CD4-positive, alpha-beta T cell (primary cell): ENCODE measurements at regions not wholly inside any gene's neighbourhood (a gene's known extent, or its start where the extent isn't known, plus 50 kb on each side); places are given as distances from the start of the nearest gene placed in this dataset.

Experiments used
- ATAC-seq: fragments of 200-7000 bp; cut with Tn5 transposase; one replicate; pipeline ENCODE4 v1.10.0; 2022; ENCODE audit warnings: mild to moderate bottlenecking; ENCODE audit not compliant: poor library complexity
- CTCF ChIA-PET: fragments of 350-600 bp; sonication (Branson Sonifier 250); formaldehyde crosslinking; loops from one replicate; lab custom pipeline; 2021; ENCODE audit warnings: antibody characterized with exemption, inconsistent platforms; lab: Charles Lee
- POLR2A ChIA-PET: fragments of 350-600 bp; sonication (Branson Sonifier 250); formaldehyde crosslinking; loops from one replicate; lab custom pipeline; 2021; ENCODE audit warnings: antibody characterized with exemption, inconsistent platforms; lab: Charles Lee
- DNase-seq, 14 experiments: peaks; one replicate each; pipeline ENCODE4 v3.0.0-alpha.2; 2013 to 2020; ENCODE audit warnings: mixed read lengths in 2 of 14
- H3K27ac ChIP-seq, 2 donors: one replicate each; pipeline versions ENCODE4 v1.5.1 to v1.7.0; 2013; ENCODE audit warnings: low read length in 2 of 2, low read depth in 1 of 2, mild to moderate bottlenecking in 1 of 2
- H3K27me3 ChIP-seq, 2 experiments: 1 replicate in 1 of 2; 2 replicates in 1 of 2; pipeline versions ENCODE4 v1.6.1 to v1.7.0; 2013; ENCODE audit warnings: low read length in 2 of 2, control low read depth in 1 of 2, mild to moderate bottlenecking in 1 of 2, moderate library complexity in 1 of 2; ENCODE audit not compliant: insufficient read depth in 2 of 2, control insufficient read depth in 1 of 2
- H3K36me3 ChIP-seq: one replicate; pipeline ENCODE4 v1.6.1; 2013; ENCODE audit warnings: low read length, control low read depth; ENCODE audit not compliant: insufficient read depth
- H3K4me1 ChIP-seq: one replicate; pipeline ENCODE4 v1.6.1; 2013; ENCODE audit warnings: low read length, control low read depth; ENCODE audit not compliant: insufficient read depth
- H3K4me3 ChIP-seq: one replicate; pipeline ENCODE4 v1.5.1; 2013; ENCODE audit warnings: mild to moderate bottlenecking, low read length, moderate library complexity
- H3K9me3 ChIP-seq, 2 experiments: 1 replicate in 1 of 2; 2 replicates in 1 of 2; pipeline versions ENCODE4 v1.6.1 to v1.7.0; 2013; ENCODE audit warnings: low read length in 2 of 2, mild to moderate bottlenecking in 2 of 2, control low read depth in 1 of 2, moderate library complexity in 1 of 2; ENCODE audit not compliant: control insufficient read depth in 1 of 2, insufficient read depth in 1 of 2
- H3K27ac Mint-ChIP-seq: one replicate; pipeline ENCODE4 v1.8.0; 2020; ENCODE audit warnings: mixed read lengths
- H3K27me3 Mint-ChIP-seq: one replicate; pipeline ENCODE4 v1.8.0; 2021; ENCODE audit warnings: mixed read lengths
- H3K36me3 Mint-ChIP-seq: one replicate; pipeline ENCODE4 v1.8.0; 2021; ENCODE audit warnings: low read depth, mixed read lengths
- H3K4me1 Mint-ChIP-seq: one replicate; pipeline ENCODE4 v1.8.0; 2021; ENCODE audit warnings: low read depth, mixed read lengths
- H3K4me3 Mint-ChIP-seq: one replicate; pipeline ENCODE4 v1.8.0; 2020; ENCODE audit warnings: mild to moderate bottlenecking, mixed read lengths
- H3K9me3 Mint-ChIP-seq: one replicate; pipeline ENCODE4 v1.8.0; 2020; ENCODE audit warnings: mixed read lengths
- intact Hi-C, 2 experiments: fragments of 100-400 bp; cut with DNase I in 1 of 2; cut with micrococcal nuclease in 1 of 2; formaldehyde crosslinking; loops; one replicate each; pipeline versions ENCODE4 v1.15.1 to v1.9.0; 2023 to 2025; cut with DNase I, micrococcal nuclease
- TF ChIP-seq, protein P1 (sequence below): fragments of 200-600 bp; IDR thresholded peaks from one replicate; pipeline ENCODE4 v1.8.0; 2022; ENCODE audit warnings: antibody characterized with exemption, mild to moderate bottlenecking

DNA sequence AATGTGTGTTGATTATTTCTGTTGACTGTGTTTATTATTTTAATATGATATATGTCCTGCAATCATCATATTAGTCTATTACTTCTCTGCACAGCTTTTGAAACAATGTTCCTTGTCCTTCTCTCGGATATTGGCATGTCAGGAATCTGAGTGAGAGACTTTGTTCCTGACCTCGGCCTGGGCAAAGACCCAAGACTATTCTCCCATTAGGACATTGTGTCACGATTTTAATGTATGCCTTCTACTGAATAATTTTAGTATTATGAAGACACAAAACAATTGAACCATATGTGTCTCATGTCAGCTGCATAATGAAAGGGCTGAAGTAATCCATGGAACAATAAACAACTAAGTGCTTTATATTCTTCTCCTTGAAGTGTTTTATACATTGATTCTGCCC lies 580.8 kb upstream of the TENM3 start:
- CTCF ChIA-PET = no interaction called here
- intact Hi-C loops = no loop called here
- H3K9me3 ChIP-seq = peaks cover 0 to 3% of the 10 kb centered on the region in 2 experiments
- H3K4me1 ChIP-seq = no peaks in the 10 kb centered on the region
- H3K27me3 ChIP-seq = no peaks in the 10 kb centered on the region
- no peak overlapping the region for H3K4me3 ChIP-seq
- TF ChIP-seq, protein P1, sequence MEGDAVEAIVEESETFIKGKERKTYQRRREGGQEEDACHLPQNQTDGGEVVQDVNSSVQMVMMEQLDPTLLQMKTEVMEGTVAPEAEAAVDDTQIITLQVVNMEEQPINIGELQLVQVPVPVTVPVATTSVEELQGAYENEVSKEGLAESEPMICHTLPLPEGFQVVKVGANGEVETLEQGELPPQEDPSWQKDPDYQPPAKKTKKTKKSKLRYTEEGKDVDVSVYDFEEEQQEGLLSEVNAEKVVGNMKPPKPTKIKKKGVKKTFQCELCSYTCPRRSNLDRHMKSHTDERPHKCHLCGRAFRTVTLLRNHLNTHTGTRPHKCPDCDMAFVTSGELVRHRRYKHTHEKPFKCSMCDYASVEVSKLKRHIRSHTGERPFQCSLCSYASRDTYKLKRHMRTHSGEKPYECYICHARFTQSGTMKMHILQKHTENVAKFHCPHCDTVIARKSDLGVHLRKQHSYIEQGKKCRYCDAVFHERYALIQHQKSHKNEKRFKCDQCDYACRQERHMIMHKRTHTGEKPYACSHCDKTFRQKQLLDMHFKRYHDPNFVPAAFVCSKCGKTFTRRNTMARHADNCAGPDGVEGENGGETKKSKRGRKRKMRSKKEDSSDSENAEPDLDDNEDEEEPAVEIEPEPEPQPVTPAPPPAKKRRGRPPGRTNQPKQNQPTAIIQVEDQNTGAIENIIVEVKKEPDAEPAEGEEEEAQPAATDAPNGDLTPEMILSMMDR = no peak
- ATAC-seq = no peak
- no peak overlapping the region for H3K27ac ChIP-seq
- H3K9me3 Mint-ChIP-seq = peaks cover 3% of the 10 kb centered on the region
- H3K27me3 Mint-ChIP-seq = no peaks in the 10 kb centered on the region
- H3K4me1 Mint-ChIP-seq = no peaks in the 10 kb centered on the region
- DNase-seq = no peak
- POLR2A ChIA-PET = no interaction called here
- H3K4me3 Mint-ChIP-seq = no peak overlapping the region
- no peaks in the 10 kb centered on the region for H3K36me3 ChIP-seq
- H3K36me3 Mint-ChIP-seq = no peaks in the 10 kb centered on the region
- no peak overlapping the region for H3K27ac Mint-ChIP-seq

DNA sequence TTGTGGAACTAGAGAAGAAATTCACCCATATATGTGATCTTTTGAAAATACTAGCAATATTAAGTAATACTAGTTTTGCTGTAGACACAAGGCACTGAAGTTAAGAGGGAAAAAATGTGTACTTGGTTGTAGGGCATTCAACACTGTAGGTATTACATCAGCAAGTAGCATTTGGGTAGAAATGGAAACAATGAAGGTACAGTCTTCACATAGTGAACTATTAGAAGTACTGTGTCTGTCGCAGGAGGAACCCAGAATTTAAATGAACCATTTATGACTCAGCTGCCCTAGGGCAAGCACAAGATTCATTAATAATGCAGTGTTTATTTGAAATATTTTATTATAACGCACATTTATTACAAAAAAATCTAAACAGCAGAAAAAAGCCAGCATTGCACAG lies 572.7 kb upstream of the TENM3 start:
- DNase-seq (no peak), ATAC-seq (no peak)
- TF ChIP-seq, protein P1 = no peak
- Histone ChIP-seq H3K9me3 (peaks cover 0 to 3% of the 10 kb centered on the region in 2 experiments), H3K27ac (no peak overlapping the region), H3K4me1 (no peaks in the 10 kb centered on the region), H3K27me3 (no peaks in the 10 kb centered on the region), H3K4me3 (no peak overlapping the region), H3K36me3 (no peaks in the 10 kb centered on the region)
- ChIA-PET POLR2A (no interaction called here), CTCF (no interaction called here)
- Mint-ChIP-seq H3K9me3 (peaks cover 2% of the 10 kb centered on the region), H3K4me1 (no peaks in the 10 kb centered on the region), H3K4me3 (no peak overlapping the region), H3K27me3 (no peaks in the 10 kb centered on the region), H3K27ac (no peak overlapping the region), H3K36me3 (no peaks in the 10 kb centered on the region)
- intact Hi-C loops = no loop called here

DNA sequence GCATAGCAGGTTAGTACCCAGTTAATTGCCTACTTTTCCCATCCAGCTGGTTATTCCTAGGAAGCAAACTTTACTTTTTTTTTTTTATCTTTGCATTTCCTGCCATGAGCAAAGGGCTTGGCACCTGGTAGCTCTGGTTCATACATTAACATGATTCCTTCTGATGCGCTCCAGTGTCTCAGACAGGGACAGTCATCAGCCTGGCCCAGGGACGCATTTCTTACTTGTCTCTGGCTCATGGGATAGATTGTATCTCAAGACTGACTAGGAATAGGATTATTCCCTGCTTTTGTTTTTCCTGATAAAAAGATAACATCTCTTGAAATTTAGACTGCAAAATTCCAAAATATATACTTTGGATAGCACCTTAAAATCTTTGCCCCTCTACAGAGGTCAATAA lies 571.5 kb upstream of the TENM3 start:
- Mint-ChIP-seq H3K4me1 (no peaks in the 10 kb centered on the region), H3K9me3 (peaks cover 2% of the 10 kb centered on the region), H3K36me3 (no peaks in the 10 kb centered on the region), H3K4me3 (no peak overlapping the region), H3K27me3 (no peaks in the 10 kb centered on the region), H3K27ac (no peak overlapping the region)
- Histone ChIP-seq H3K36me3 (no peaks in the 10 kb centered on the region), H3K27ac (no peak overlapping the region), H3K27me3 (no peaks in the 10 kb centered on the region), H3K4me1 (no peaks in the 10 kb centered on the region), H3K9me3 (peaks cover 0 to 3% of the 10 kb centered on the region in 2 experiments), H3K4me3 (no peak overlapping the region)
- ATAC-seq = no peak
- no peak for DNase-seq
- CTCF ChIA-PET = no interaction called here
- TF ChIP-seq, protein P1 = no peak
- intact Hi-C loops = no loop called here
- POLR2A ChIA-PET = no interaction called here
